ENCODE measurements at regions not wholly inside any gene's neighbourhood (a gene's known extent, or its start where the extent isn't known, plus 50 kb on each side); places are given as distances from the start of the nearest gene placed in this dataset.

- TF ChIP-seq, protein P1, sequence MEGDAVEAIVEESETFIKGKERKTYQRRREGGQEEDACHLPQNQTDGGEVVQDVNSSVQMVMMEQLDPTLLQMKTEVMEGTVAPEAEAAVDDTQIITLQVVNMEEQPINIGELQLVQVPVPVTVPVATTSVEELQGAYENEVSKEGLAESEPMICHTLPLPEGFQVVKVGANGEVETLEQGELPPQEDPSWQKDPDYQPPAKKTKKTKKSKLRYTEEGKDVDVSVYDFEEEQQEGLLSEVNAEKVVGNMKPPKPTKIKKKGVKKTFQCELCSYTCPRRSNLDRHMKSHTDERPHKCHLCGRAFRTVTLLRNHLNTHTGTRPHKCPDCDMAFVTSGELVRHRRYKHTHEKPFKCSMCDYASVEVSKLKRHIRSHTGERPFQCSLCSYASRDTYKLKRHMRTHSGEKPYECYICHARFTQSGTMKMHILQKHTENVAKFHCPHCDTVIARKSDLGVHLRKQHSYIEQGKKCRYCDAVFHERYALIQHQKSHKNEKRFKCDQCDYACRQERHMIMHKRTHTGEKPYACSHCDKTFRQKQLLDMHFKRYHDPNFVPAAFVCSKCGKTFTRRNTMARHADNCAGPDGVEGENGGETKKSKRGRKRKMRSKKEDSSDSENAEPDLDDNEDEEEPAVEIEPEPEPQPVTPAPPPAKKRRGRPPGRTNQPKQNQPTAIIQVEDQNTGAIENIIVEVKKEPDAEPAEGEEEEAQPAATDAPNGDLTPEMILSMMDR (conservative IDR thresholded peaks at IDR 0.05; ENCODE audit: low read depth, low read length): no peak
- no peak for TF ChIP-seq EZH2 (IDR thresholded peaks at IDR 0.05; ENCODE audit: borderline replicate concordance, low read depth, low read length, poor library complexity, severe bottlenecking)
These were observed 1007.1 kb downstream of the SH3BGRL start for GRCh38 chrX:82208975-82209374.
